ENCODE measurements at regions not wholly inside any gene's neighbourhood (a gene's known extent, or its start where the extent isn't known, plus 50 kb on each side); places are given as distances from the start of the nearest gene placed in this dataset.
"Not testable (repeated sequence)": the region's sequence is repeated elsewhere in the genome, so short reads cannot be mapped to it uniquely, and the experiment has no call there.

GRCh38 chr19:23535901-23536300 is 140.6 kb upstream of the ZNF91 start:
- H3K36me3 ChIP-seq (ENCODE audit: insufficient read depth, low read length); H3K27me3 Mint-ChIP-seq; H3K27ac Mint-ChIP-seq; H3K36me3 Mint-ChIP-seq (ENCODE audit: low read depth); ATAC-seq (ENCODE audit: poor library complexity); POLR2A ChIA-PET; H3K4me3 Mint-ChIP-seq; intact Hi-C loops (cut with DNase I, micrococcal nuclease); H3K4me1 ChIP-seq (ENCODE audit: insufficient read depth, low read length); H3K4me3 ChIP-seq (ENCODE audit: low read length); H3K27me3 ChIP-seq (ENCODE audit: control insufficient read depth in 1 of 2, insufficient read depth in 2 of 2, low read length in 2 of 2); H3K4me1 Mint-ChIP-seq (ENCODE audit: low read depth); CTCF ChIA-PET; DNase-seq; H3K27ac ChIP-seq (ENCODE audit: low read depth in 1 of 2, low read length in 2 of 2); H3K9me3 Mint-ChIP-seq: not testable (repeated sequence)
- H3K9me3 ChIP-seq (ENCODE audit: control insufficient read depth in 1 of 2, insufficient read depth in 1 of 2, low read length in 2 of 2): peaks cover 0 to 16% of the 10 kb centered on the region in 2 experiments

- H3K4me3 ChIP-seq (ENCODE audit: low read length); H3K27me3 ChIP-seq (ENCODE audit: control insufficient read depth in 1 of 2, insufficient read depth in 2 of 2, low read length in 2 of 2); POLR2A ChIA-PET; intact Hi-C loops (cut with DNase I, micrococcal nuclease); H3K4me3 Mint-ChIP-seq; H3K27ac Mint-ChIP-seq; H3K27me3 Mint-ChIP-seq; CTCF ChIA-PET; DNase-seq; H3K36me3 Mint-ChIP-seq (ENCODE audit: low read depth); H3K4me1 Mint-ChIP-seq (ENCODE audit: low read depth); H3K4me1 ChIP-seq (ENCODE audit: insufficient read depth, low read length); H3K36me3 ChIP-seq (ENCODE audit: insufficient read depth, low read length); H3K9me3 Mint-ChIP-seq; ATAC-seq (ENCODE audit: poor library complexity); H3K27ac ChIP-seq (ENCODE audit: low read depth in 1 of 2, low read length in 2 of 2): not testable (repeated sequence)
- peaks cover 3 to 16% of the 10 kb centered on the region in 2 experiments for H3K9me3 ChIP-seq (ENCODE audit: control insufficient read depth in 1 of 2, insufficient read depth in 1 of 2, low read length in 2 of 2)
These were observed 138.2 kb upstream of the ZNF91 start for GRCh38 chr19:23533441-23533840.

GRCh38 chr19:23531976-23532375 is 136.7 kb upstream of the ZNF91 start:
- peaks cover 10% of the 10 kb centered on the region for H3K9me3 Mint-ChIP-seq
- Histone ChIP-seq H3K9me3 (ENCODE audit: control insufficient read depth in 1 of 2, insufficient read depth in 1 of 2, low read length in 2 of 2) (peaks cover 11 to 16% of the 10 kb centered on the region in 2 experiments), H3K27ac (ENCODE audit: low read depth in 1 of 2, low read length in 2 of 2) (no peak overlapping the region), H3K27me3 (ENCODE audit: control insufficient read depth in 1 of 2, insufficient read depth in 2 of 2, low read length in 2 of 2) (peaks cover 0 to 2% of the 10 kb centered on the region in 2 experiments), H3K4me1 (ENCODE audit: insufficient read depth, low read length) (no peaks in the 10 kb centered on the region), H3K4me3 (ENCODE audit: low read length) (no peak overlapping the region), H3K36me3 (ENCODE audit: insufficient read depth, low read length) (no peaks in the 10 kb centered on the region)
- DNase-seq (no peak), ATAC-seq (ENCODE audit: poor library complexity) (no peak)
- H3K4me3 Mint-ChIP-seq: no peak overlapping the region
- no peaks in the 10 kb centered on the region for H3K27me3 Mint-ChIP-seq
- POLR2A ChIA-PET: no interaction called here
- no peaks in the 10 kb centered on the region for H3K4me1 Mint-ChIP-seq (ENCODE audit: low read depth)
- TF ChIP-seq CTCF (IDR thresholded peaks at IDR 0.05): no peak
- no peak overlapping the region for H3K27ac Mint-ChIP-seq
- CTCF ChIA-PET: no interaction called here
- intact Hi-C loops (cut with DNase I, micrococcal nuclease): no loop called here
- H3K36me3 Mint-ChIP-seq (ENCODE audit: low read depth): peaks cover 6% of the 10 kb centered on the region

DNA sequence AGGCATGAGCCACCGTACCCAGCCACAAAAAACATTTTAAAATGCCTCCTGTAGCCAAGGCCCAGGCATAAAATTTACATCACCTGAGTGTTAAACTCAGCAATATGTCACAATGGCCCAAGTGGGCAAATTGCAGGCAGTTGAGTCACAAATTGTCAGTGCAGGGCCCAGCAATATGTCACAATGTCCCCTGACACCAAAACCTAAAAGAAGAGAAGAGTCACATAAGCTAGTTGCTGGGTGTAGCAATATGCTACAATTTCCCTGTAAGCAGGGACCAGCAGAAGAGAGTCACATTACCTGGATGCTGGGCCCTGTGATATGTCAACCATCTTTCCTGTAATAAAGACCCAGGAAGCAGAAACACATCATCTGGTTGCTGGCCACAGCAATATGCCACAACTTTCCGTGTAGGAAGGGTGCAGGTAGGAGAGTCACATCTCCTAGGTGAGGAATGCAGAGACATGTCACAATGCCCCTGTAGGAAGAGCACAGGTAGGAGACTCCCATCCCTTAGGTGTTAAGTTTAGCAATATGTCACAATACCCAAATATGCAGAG is 136.0 kb upstream of the ZNF91 start:
- H3K4me3 ChIP-seq (ENCODE audit: low read length): no peak overlapping the region
- ChIA-PET POLR2A (no interaction called here), CTCF (no interaction called here)
- no peak overlapping the region for H3K27ac ChIP-seq (ENCODE audit: low read depth in 1 of 2, low read length in 2 of 2)
- H3K4me1 ChIP-seq (ENCODE audit: insufficient read depth, low read length): no peaks in the 10 kb centered on the region
- no peaks in the 10 kb centered on the region for H3K27me3 Mint-ChIP-seq
- no peak overlapping the region for H3K27ac Mint-ChIP-seq
- peaks cover 11 to 16% of the 10 kb centered on the region in 2 experiments for H3K9me3 ChIP-seq (ENCODE audit: control insufficient read depth in 1 of 2, insufficient read depth in 1 of 2, low read length in 2 of 2)
- TF ChIP-seq CTCF (IDR thresholded peaks at IDR 0.05): no peak
- H3K9me3 Mint-ChIP-seq: peaks cover 10% of the 10 kb centered on the region
- H3K36me3 ChIP-seq (ENCODE audit: insufficient read depth, low read length): no peaks in the 10 kb centered on the region
- no peak overlapping the region for H3K4me3 Mint-ChIP-seq
- H3K36me3 Mint-ChIP-seq (ENCODE audit: low read depth): peaks cover 6% of the 10 kb centered on the region
- intact Hi-C loops (cut with DNase I, micrococcal nuclease): no loop called here
- H3K4me1 Mint-ChIP-seq (ENCODE audit: low read depth): no peaks in the 10 kb centered on the region
- H3K27me3 ChIP-seq (ENCODE audit: control insufficient read depth in 1 of 2, insufficient read depth in 2 of 2, low read length in 2 of 2): peaks cover 0 to 2% of the 10 kb centered on the region in 2 experiments
- ATAC-seq (ENCODE audit: poor library complexity) (no peak), DNase-seq (no peak)

Data from CD4-positive, alpha-beta T cell (primary cell).